IMR-90 (cell line): ENCODE measurements at regions not wholly inside any gene's neighbourhood (a gene's known extent, or its start where the extent isn't known, plus 50 kb on each side); places are given as distances from the start of the nearest gene placed in this dataset.

ENCODE experiments used
- ATAC-seq: fragments of 200-7000 bp; cut with Tn5 transposase; 2 replicates; pipeline ENCODE4 v1.9.1; 2020; ENCODE audit warnings: low read depth, mild to moderate bottlenecking, moderate library complexity
- BruUV-seq: library from RNA; stranded (reverse); fragments of 400-500 nt; replicated peaks from 2 replicates; lab custom pipeline; 2021; lab: Mats Ljungman, UMichigan
- CTCF ChIA-PET: fragments of 300-600 bp; formaldehyde crosslinking; extraction: SDS; loops from one replicate; lab custom pipeline; 2021; ENCODE audit warnings: antibody characterized with exemption; lab: Yijun Ruan, JAX
- POLR2A ChIA-PET: fragments of 300-600 bp; sonication (Branson Sonifier 250); formaldehyde crosslinking; loops from one replicate; lab custom pipeline; 2022; ENCODE audit warnings: antibody characterized with exemption; ENCODE audit not compliant: unreplicated experiment; lab: Charles Lee
- DNase-seq: peaks from one replicate; pipeline ENCODE4 v3.0.0; 2013
- H2AFZ ChIP-seq: replicated peaks from 2 replicates; pipeline ENCODE3; 2013; ENCODE audit warnings: low read length, mild to moderate bottlenecking; ENCODE audit not compliant: poor library complexity
- H2AK5ac ChIP-seq: 2 replicates; pipeline ENCODE4 v1.6.1; 2013; ENCODE audit warnings: low read depth, low read length, inconsistent platforms
- H2AK9ac ChIP-seq: replicated peaks from 2 replicates; pipeline ENCODE3; 2013; ENCODE audit warnings: mild to moderate bottlenecking, low read depth, low read length, moderate library complexity; ENCODE audit not compliant: poor library complexity
- H2BK120ac ChIP-seq: 2 replicates; pipeline ENCODE4 v1.6.1; 2013; ENCODE audit warnings: low read depth, low read length, inconsistent platforms
- H2BK15ac ChIP-seq: 3 replicates; pipeline ENCODE4 v1.6.1; 2013; ENCODE audit warnings: low read depth, low read length, inconsistent platforms
- H2BK20ac ChIP-seq: 2 replicates; pipeline ENCODE4 v1.6.1; 2013; ENCODE audit warnings: low read depth, mild to moderate bottlenecking, inconsistent platforms, low read length, moderate library complexity
- H2BK5ac ChIP-seq: 2 replicates; pipeline ENCODE4 v1.6.1; 2013; ENCODE audit warnings: mild to moderate bottlenecking, low read depth, low read length, inconsistent platforms; ENCODE audit not compliant: poor library complexity, severe bottlenecking
- H3K14ac ChIP-seq: replicated peaks from 2 replicates; pipeline ENCODE4 v1.6.1; 2013; ENCODE audit warnings: low read depth, low read length, inconsistent platforms
- H3K18ac ChIP-seq: 2 replicates; pipeline ENCODE4 v1.6.1; 2013; ENCODE audit warnings: low read depth, low read length, control low read depth
- H3K23ac ChIP-seq: 2 replicates; pipeline ENCODE4 v1.6.1; 2013; ENCODE audit warnings: low read depth, low read length, inconsistent platforms
- H3K27ac ChIP-seq: 2 replicates; pipeline ENCODE4 v1.5.1; 2013; ENCODE audit warnings: mild to moderate bottlenecking, control low read depth, low read length; ENCODE audit not compliant: insufficient read depth
- H3K27me3 ChIP-seq: 2 replicates; pipeline ENCODE4 v1.6.1; 2013; ENCODE audit warnings: low read length; ENCODE audit not compliant: control insufficient read depth, insufficient read depth
- H3K36me3 ChIP-seq: 2 replicates; pipeline ENCODE4 v1.6.1; 2013; ENCODE audit warnings: low read length, mixed read lengths; ENCODE audit not compliant: control insufficient read depth, insufficient read depth
- H3K4ac ChIP-seq: 2 replicates; pipeline ENCODE4 v1.6.1; 2013; ENCODE audit warnings: low read depth, low read length, inconsistent platforms
- H3K4me1 ChIP-seq: 2 replicates; pipeline ENCODE4 v1.6.1; 2013; ENCODE audit warnings: low read length, mixed read lengths; ENCODE audit not compliant: control insufficient read depth, insufficient read depth
- H3K4me2 ChIP-seq: 2 replicates; pipeline ENCODE4 v1.6.1; 2013; ENCODE audit warnings: low read depth, mild to moderate bottlenecking, control low read depth, low read length, moderate library complexity
- H3K4me3 ChIP-seq: 2 replicates; pipeline ENCODE4 v1.5.1; 2013; ENCODE audit warnings: low read depth, mild to moderate bottlenecking, control low read depth, low read length, moderate library complexity; ENCODE audit not compliant: insufficient read depth
- H3K56ac ChIP-seq: 2 replicates; pipeline ENCODE4 v1.6.1; 2013; ENCODE audit warnings: low read length, inconsistent platforms; ENCODE audit not compliant: insufficient read depth; ENCODE audit errors: extremely low read depth
- H3K79me1 ChIP-seq, 2 experiments: 2 replicates each; pipeline ENCODE4 v1.6.1; 2013; ENCODE audit warnings: low read length in 2 of 2, inconsistent platforms in 1 of 2, low read depth in 1 of 2
- H3K9ac ChIP-seq: 2 replicates; pipeline ENCODE4 v1.6.1; 2013; ENCODE audit warnings: low read depth, low read length, control low read depth
- H3K9me1 ChIP-seq: 2 replicates; pipeline ENCODE4 v1.6.1; 2013; ENCODE audit warnings: low read length, inconsistent platforms; ENCODE audit not compliant: insufficient read depth
- H3K9me3 ChIP-seq: 2 replicates; pipeline ENCODE4 v1.6.1; 2013; ENCODE audit warnings: low read length; ENCODE audit not compliant: control insufficient read depth, insufficient read depth
- H4K20me1 ChIP-seq: 2 replicates; pipeline ENCODE4 v1.6.1; 2013; ENCODE audit warnings: low read length, inconsistent platforms; ENCODE audit not compliant: insufficient read depth
- H4K5ac ChIP-seq: 2 replicates; pipeline ENCODE4 v1.6.1; 2013; ENCODE audit warnings: mild to moderate bottlenecking, low read depth, low read length, control low read depth
- H4K8ac ChIP-seq, 2 experiments: 2 replicates each; pipeline ENCODE4 v1.6.1; 2013; ENCODE audit warnings: low read depth in 2 of 2, low read length in 2 of 2, control low read depth in 1 of 2, inconsistent platforms in 1 of 2
- H4K91ac ChIP-seq: 2 replicates; pipeline ENCODE4 v1.6.1; 2013; ENCODE audit warnings: low read depth, low read length, inconsistent platforms; ENCODE audit not compliant: insufficient read depth
- BHLHE40 ChIP-seq: fragments of 150-350 bp; IDR thresholded peaks from 2 replicates; pipeline ENCODE4 v1.6.1; 2016; ENCODE audit warnings: mild to moderate bottlenecking, low read depth, low read length
- MAFK ChIP-seq: IDR thresholded peaks from 2 replicates; pipeline ENCODE4 v1.6.1; 2012; ENCODE audit warnings: low read depth, low read length, improper control_type of control experiment
- MAZ ChIP-seq: IDR thresholded peaks from 2 replicates; pipeline ENCODE4 v1.6.1; 2012; ENCODE audit warnings: low read depth, mild to moderate bottlenecking, low read length, improper control_type of control experiment, moderate library complexity, borderline replicate concordance
- MXI1 ChIP-seq: IDR thresholded peaks from 2 replicates; pipeline ENCODE4 v1.6.1; 2012; ENCODE audit warnings: low read depth, mild to moderate bottlenecking, low read length, moderate library complexity, borderline replicate concordance
- POLR2A ChIP-seq: IDR thresholded peaks from 2 replicates; pipeline ENCODE4 v1.6.1; 2012; ENCODE audit warnings: mild to moderate bottlenecking, low read depth, low read length
- RCOR1 ChIP-seq: IDR thresholded peaks from 2 replicates; pipeline ENCODE4 v1.6.1; 2012; ENCODE audit warnings: mild to moderate bottlenecking, low read length, improper control_type of control experiment; ENCODE audit not compliant: insufficient replicate concordance
- USF2 ChIP-seq: fragments of 150-350 bp; IDR thresholded peaks from 2 replicates; pipeline ENCODE4 v1.6.1; 2017; ENCODE audit warnings: mild to moderate bottlenecking, antibody characterized with exemption, low read length, low read depth
- WGBS, 2 experiments: methylation state at CpG; one replicate each; pipeline versions ENCODE4 v1.1.5 to v1.1.7; 2013; ENCODE audit warnings: missing lambda C conversion rate in 2 of 2; ENCODE audit not compliant: insufficient read length in 1 of 2; ENCODE audit errors: extremely low coverage in 2 of 2; 5-methylcytosine and 5-hydroxymethylcytosine counted together
- dilution Hi-C: fragments of 300-500 bp; cut with HindIII; formaldehyde crosslinking; loops from one replicate; pipeline ENCODE4 v1.14.3; 2018; ENCODE audit warnings: low sequenced_read_pairs; ENCODE audit not compliant: unreplicated experiment
- in situ Hi-C: fragments of 300-500 bp; cut with MboI; formaldehyde crosslinking; loops from 3 replicates; pipeline ENCODE4 v1.14.3; 2019; ENCODE audit warnings: low sequenced_read_pairs, inconsistent platforms, mixed read lengths
- intact Hi-C: fragments of 100-400 bp; cut with micrococcal nuclease; formaldehyde crosslinking; loops from 2 replicates; pipeline ENCODE4 v1.10.0; 2022

GRCh38 chr3:124630960-124631359, 99.3 kb upstream of the UMPS start:
- Histone ChIP-seq H2BK5ac (no peak overlapping the region), H2AK5ac (no peak overlapping the region), H2BK120ac (no peak overlapping the region), H2BK20ac (no peak overlapping the region), H2AK9ac (no peak overlapping the region), H3K79me1 (no peaks in the 10 kb centered on the region), H3K4me1 (no peaks in the 10 kb centered on the region), H3K9me3 (no peaks in the 10 kb centered on the region), H2AFZ (no peak overlapping the region), H2BK15ac (no peak overlapping the region), H4K8ac (no peak overlapping the region), H3K27me3 (peaks cover 10% of the 10 kb centered on the region), H3K4ac (no peak overlapping the region), H3K23ac (no peak overlapping the region), H3K14ac (no peak overlapping the region), H4K20me1 (no peaks in the 10 kb centered on the region), H3K9ac (no peak overlapping the region), H3K4me3 (no peak overlapping the region), H3K56ac (no peak overlapping the region), H3K18ac (no peak overlapping the region), H3K36me3 (no peaks in the 10 kb centered on the region), H3K27ac (no peak overlapping the region), H3K4me2 (no peak overlapping the region), H4K5ac (no peak overlapping the region), H4K91ac (no peak overlapping the region), H3K9me1 (no peaks in the 10 kb centered on the region; the same call in 1 of the 2 replicates)
- no TSS peak for BruUV-seq
- TF ChIP-seq USF2, result no peak
- TF ChIP-seq MAZ, result no peak
- TF ChIP-seq BHLHE40, result no peak
- no peak for TF ChIP-seq RCOR1
- no peak for TF ChIP-seq MXI1
- TF ChIP-seq MAFK, result no peak
- no peak for TF ChIP-seq POLR2A
- ChIA-PET POLR2A (no interaction called here), CTCF (no interaction called here)
- DNase-seq (no peak), ATAC-seq (no peak)
- dilution Hi-C loops, result no loop called here
- intact Hi-C loops, result no loop called here
- WGBS, 2 experiments, result 90% methylated on average over 5 of the region's 5 CpGs; no CpG with 5 or more reads in 1 of the 2 experiments
- in situ Hi-C loops, result no loop called here
